ENCODE measurements at regions not wholly inside any gene's neighbourhood (a gene's known extent, or its start where the extent isn't known, plus 50 kb on each side); places are given as distances from the start of the nearest gene placed in this dataset.

GRCh38 chr1:38392861-38393260 is 346.3 kb upstream of the POU3F1 start:
- TF ChIP-seq CTCF (IDR thresholded peaks at IDR 0.05; ENCODE audit: low read depth, low read length, missing input control) (no peak), TAF1 (conservative IDR thresholded peaks at IDR 0.05) (no peak), ZBTB33 (IDR thresholded peaks at IDR 0.05) (no peak), JUND (IDR thresholded peaks at IDR 0.05) (no peak), RAD21 (IDR thresholded peaks at IDR 0.05) (no peak), YY1 (IDR thresholded peaks at IDR 0.05) (no peak), RXRA (IDR thresholded peaks at IDR 0.05) (no peak), SP1 (IDR thresholded peaks at IDR 0.05) (no peak)
- TF ChIP-seq, protein P1, sequence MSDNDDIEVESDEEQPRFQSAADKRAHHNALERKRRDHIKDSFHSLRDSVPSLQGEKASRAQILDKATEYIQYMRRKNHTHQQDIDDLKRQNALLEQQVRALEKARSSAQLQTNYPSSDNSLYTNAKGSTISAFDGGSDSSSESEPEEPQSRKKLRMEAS (IDR thresholded peaks at IDR 0.05): no peak

All from liver (tissue), 3 donors.